Glutamatergic neuron (in vitro differentiated cells): ENCODE measurements at regions not wholly inside any gene's neighbourhood (a gene's known extent, or its start where the extent isn't known, plus 50 kb on each side); places are given as distances from the start of the nearest gene placed in this dataset.

Experiments used
- DNase-seq: peaks from one replicate; pipeline ENCODE4 v3.0.0; 2022
- H3K27ac Mint-ChIP-seq: one replicate; pipeline ENCODE4 v1.8.0; 2020; ENCODE audit warnings: mild to moderate bottlenecking, mixed read lengths, inconsistent platforms; ENCODE audit not compliant: unreplicated experiment
- H3K27me3 Mint-ChIP-seq: one replicate; pipeline ENCODE4 v1.8.0; 2020; ENCODE audit warnings: mild to moderate bottlenecking, moderate library complexity, mixed read lengths, inconsistent platforms; ENCODE audit not compliant: unreplicated experiment
- H3K36me3 Mint-ChIP-seq: one replicate; pipeline ENCODE4 v1.8.0; 2020; ENCODE audit warnings: mild to moderate bottlenecking, mixed read lengths, inconsistent platforms; ENCODE audit not compliant: unreplicated experiment
- H3K4me1 Mint-ChIP-seq: one replicate; pipeline ENCODE4 v1.8.0; 2020; ENCODE audit warnings: mild to moderate bottlenecking, low read depth, mixed read lengths, inconsistent platforms; ENCODE audit not compliant: unreplicated experiment
- H3K4me3 Mint-ChIP-seq: one replicate; pipeline ENCODE4 v1.8.0; 2020; ENCODE audit warnings: mild to moderate bottlenecking, mixed read lengths, inconsistent platforms; ENCODE audit not compliant: unreplicated experiment
- H3K9me3 Mint-ChIP-seq: one replicate; pipeline ENCODE4 v1.8.0; 2020; ENCODE audit warnings: mild to moderate bottlenecking, moderate library complexity, mixed read lengths, inconsistent platforms; ENCODE audit not compliant: unreplicated experiment
- CTCF ChIP-seq: fragments of 200-600 bp; sonication (generic); IDR thresholded peaks from one replicate; pipeline ENCODE4 v1.5.0; 2021; ENCODE audit not compliant: partially characterized antibody, unreplicated experiment

- no peak overlapping the region for H3K4me3 Mint-ChIP-seq
- no peaks in the 10 kb centered on the region for H3K9me3 Mint-ChIP-seq
- H3K36me3 Mint-ChIP-seq = no peaks in the 10 kb centered on the region
- H3K27ac Mint-ChIP-seq = no peak overlapping the region
- no peak for DNase-seq
- peaks cover 6% of the 10 kb centered on the region for H3K4me1 Mint-ChIP-seq
- no peak for TF ChIP-seq CTCF
- H3K27me3 Mint-ChIP-seq = peaks cover 4% of the 10 kb centered on the region
These were observed 92.9 kb downstream of the PALM2AKAP2 start for GRCh38 chr9:109872901-109873300.

DNA sequence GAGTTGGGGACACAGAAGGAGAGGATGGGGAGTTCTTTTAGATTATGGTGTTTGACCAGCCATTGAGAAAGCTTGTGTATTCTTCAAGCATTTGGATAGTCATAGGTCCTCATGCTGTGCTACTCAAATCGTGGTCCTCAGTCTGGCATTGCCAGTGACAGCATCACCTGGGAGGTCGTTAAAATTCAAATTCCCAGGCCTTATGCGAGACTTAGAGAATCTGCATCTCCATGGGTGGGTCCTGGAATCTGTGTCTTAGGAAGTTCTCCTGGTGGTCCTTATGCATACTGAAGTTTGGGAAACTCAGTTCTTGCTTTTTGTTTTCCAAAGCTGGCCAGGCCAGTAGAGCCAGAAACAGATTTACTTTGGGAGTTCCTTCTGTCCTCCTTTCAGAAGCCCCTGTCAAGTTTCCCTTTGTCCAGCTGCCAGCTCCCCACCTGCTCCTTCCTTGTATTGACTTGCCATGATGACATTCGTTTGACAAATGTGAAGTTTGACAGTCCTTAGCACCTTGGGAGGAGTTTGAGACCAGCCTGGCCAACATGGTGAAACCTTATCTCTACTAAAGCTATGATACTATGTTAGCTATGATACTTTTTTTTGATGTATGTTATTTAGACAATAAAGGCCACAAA is 95.6 kb downstream of the PALM2AKAP2 start:
- H3K27ac Mint-ChIP-seq = no peak overlapping the region
- peaks cover 2% of the 10 kb centered on the region for H3K27me3 Mint-ChIP-seq
- DNase-seq = no peak
- H3K4me3 Mint-ChIP-seq = no peak overlapping the region
- no peaks in the 10 kb centered on the region for H3K9me3 Mint-ChIP-seq
- H3K4me1 Mint-ChIP-seq = no peaks in the 10 kb centered on the region
- no peak for TF ChIP-seq CTCF
- no peaks in the 10 kb centered on the region for H3K36me3 Mint-ChIP-seq

DNA sequence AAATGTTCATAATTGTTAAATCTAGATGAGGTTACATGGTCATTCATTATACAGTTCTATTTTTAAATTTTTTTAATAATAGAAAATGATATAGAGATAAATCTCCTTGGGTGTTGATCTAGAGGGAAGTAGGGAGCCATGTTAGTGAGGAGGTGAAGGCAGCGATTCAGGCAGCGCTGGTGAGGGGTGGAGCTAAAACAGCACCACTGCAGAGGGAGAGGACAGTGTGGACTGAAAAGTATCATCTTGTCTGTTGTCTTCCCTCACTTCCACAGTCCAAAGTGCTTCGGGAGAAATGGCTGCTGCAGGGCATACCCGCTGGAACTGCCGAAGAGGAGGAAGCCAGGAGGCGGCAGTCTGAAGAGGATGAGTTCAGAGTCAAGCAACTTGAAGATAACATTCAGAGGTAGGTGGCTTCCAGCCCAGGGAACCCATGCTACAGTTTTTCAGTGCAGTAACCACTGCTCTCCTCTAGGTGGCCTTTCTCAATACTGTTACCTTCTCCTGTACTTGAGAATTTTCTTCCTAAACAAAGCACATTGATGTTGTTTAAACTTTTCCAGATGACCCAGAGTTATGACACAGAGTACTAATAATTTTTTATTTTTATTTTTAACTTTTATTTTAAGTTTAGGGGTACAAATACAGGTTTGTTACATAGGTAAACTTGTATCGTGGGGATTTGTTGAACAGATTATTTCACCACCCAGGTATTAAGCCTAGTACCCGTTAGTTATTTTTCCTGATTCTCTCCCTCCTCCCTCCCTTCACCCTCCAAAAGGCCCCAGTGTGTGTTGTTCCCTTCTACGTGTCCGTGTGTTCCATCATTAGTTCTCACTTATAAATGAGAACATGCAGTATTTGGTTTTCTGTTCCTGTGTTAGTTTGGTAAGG is 100.5 kb downstream of the PALM2AKAP2 start:
- DNase-seq = peak; percentile 28
- Mint-ChIP-seq H3K27ac (no peak overlapping the region), H3K27me3 (peaks cover 4% of the 10 kb centered on the region), H3K4me3 (no peak overlapping the region), H3K36me3 (no peaks in the 10 kb centered on the region), H3K4me1 (no peaks in the 10 kb centered on the region), H3K9me3 (no peaks in the 10 kb centered on the region)
- peak; percentile 90 for TF ChIP-seq CTCF

DNA sequence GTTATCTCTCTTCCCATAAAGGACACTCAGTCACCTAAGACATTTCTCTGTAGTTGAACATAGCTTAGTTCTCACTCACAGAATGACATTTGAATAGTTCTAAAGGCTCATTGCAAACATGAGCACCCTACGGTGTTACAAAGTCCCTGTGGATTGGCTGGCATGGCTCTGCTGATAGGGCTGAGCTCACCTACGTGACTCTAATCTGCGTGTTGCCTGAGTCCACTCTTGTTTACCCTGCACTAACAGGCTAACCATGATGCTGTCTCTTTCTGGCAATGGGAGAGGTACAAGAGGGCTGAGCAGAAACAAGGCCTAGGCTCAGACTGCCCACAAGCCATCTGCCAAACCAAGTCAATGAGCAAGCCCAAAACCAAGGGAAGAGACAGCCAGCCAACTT is 103.6 kb downstream of the PALM2AKAP2 start:
- peaks cover 2% of the 10 kb centered on the region for H3K9me3 Mint-ChIP-seq
- no peak overlapping the region for H3K27ac Mint-ChIP-seq
- no peaks in the 10 kb centered on the region for H3K4me1 Mint-ChIP-seq
- TF ChIP-seq CTCF = no peak
- H3K4me3 Mint-ChIP-seq = no peak overlapping the region
- DNase-seq = no peak
- peaks cover 2% of the 10 kb centered on the region for H3K27me3 Mint-ChIP-seq
- no peaks in the 10 kb centered on the region for H3K36me3 Mint-ChIP-seq

DNA sequence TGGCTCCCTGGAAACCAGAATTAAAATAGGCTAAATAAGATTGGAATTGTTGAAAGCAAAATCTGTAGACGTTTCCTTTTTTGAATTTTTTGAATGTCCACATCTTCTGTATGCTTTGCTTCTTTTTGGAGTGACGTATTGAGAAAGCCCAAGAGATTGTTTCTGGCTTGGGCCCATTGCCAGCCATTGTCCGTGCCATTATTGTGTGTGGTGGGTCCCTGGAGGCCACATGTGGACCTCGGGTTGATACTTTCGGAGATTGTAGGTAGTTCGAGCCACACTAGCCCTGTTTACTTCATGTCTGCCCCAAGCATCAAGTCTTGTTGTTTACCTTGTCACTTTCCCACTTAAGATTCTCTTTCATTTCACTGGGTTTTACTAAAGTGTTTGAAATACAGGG is 106.0 kb downstream of the PALM2AKAP2 start:
- Mint-ChIP-seq H3K4me1 (no peaks in the 10 kb centered on the region), H3K36me3 (no peaks in the 10 kb centered on the region), H3K27ac (no peak overlapping the region), H3K4me3 (no peak overlapping the region), H3K27me3 (peaks cover 2% of the 10 kb centered on the region), H3K9me3 (peaks cover 2% of the 10 kb centered on the region)
- DNase-seq = no peak
- no peak for TF ChIP-seq CTCF
